PC-3 (cell line): ENCODE measurements at regions not wholly inside any gene's neighbourhood (a gene's known extent, or its start where the extent isn't known, plus 50 kb on each side); places are given as distances from the start of the nearest gene placed in this dataset.

Experiments
- EZH2 ChIP-seq: fragments of 300-600 bp; sonication (generic); IDR thresholded peaks from one replicate; pipeline ENCODE4 v1.6.1; 2017; ENCODE audit warnings: antibody characterized with exemption, mild to moderate bottlenecking, low read length; ENCODE audit not compliant: unreplicated experiment
- TF ChIP-seq, protein P1 (sequence below): fragments of 300-600 bp; sonication (generic); conservative IDR thresholded peaks from 2 replicates; pipeline ENCODE4 v1.5.1; 2017; ENCODE audit warnings: antibody characterized with exemption, low read depth, mild to moderate bottlenecking, low read length

DNA sequence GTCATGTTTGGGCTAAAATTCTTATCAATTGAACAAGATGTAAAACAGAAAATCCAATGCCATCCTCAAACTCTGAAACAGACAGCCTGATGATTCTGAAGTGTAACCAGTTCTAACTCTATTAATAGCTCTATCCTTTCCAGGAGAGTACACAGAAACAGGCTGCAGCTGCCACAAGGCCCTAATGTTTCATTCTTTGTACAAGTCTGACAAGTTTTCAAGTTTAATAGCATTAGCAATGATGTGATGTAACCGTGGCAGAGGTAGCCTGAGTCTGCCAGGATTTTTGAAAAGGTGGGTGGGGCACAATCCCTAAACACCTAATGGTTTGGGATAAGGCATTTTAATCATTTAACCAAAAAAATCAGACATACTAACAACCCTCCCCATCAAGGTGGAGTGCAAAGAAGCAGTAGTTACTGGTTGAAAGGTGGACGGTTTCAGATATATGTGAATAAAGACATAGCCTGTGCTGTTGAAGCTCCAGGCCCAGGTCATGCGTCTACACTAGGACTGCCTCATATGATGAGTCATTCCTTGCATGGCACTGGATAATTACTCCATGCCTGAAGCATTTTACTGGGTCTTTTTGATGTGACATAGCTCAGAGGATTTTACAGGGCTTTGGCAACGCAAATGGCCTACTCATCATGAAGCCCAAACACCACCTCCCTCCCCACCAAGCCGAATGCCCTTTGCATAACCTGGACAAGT lies 145.1 kb upstream of the GRIP1 start:
- TF ChIP-seq, protein P1, sequence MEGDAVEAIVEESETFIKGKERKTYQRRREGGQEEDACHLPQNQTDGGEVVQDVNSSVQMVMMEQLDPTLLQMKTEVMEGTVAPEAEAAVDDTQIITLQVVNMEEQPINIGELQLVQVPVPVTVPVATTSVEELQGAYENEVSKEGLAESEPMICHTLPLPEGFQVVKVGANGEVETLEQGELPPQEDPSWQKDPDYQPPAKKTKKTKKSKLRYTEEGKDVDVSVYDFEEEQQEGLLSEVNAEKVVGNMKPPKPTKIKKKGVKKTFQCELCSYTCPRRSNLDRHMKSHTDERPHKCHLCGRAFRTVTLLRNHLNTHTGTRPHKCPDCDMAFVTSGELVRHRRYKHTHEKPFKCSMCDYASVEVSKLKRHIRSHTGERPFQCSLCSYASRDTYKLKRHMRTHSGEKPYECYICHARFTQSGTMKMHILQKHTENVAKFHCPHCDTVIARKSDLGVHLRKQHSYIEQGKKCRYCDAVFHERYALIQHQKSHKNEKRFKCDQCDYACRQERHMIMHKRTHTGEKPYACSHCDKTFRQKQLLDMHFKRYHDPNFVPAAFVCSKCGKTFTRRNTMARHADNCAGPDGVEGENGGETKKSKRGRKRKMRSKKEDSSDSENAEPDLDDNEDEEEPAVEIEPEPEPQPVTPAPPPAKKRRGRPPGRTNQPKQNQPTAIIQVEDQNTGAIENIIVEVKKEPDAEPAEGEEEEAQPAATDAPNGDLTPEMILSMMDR = no peak
- TF ChIP-seq EZH2 = no peak
